ENCODE measurements at regions not wholly inside any gene's neighbourhood (a gene's known extent, or its start where the extent isn't known, plus 50 kb on each side); places are given as distances from the start of the nearest gene placed in this dataset.

GRCh38 chr6:148157841-148158240, 184.8 kb upstream of the SASH1 start:
- H3K36me3 ChIP-seq (ENCODE audit: low read depth, low read length), result no peaks in the 10 kb centered on the region
- H3K9me2 ChIP-seq (replicated peaks; ENCODE audit: low read length), result no peaks in the 10 kb centered on the region
- BruUV-seq (replicated peaks), result no TSS peak
- TF ChIP-seq CTCF (conservative IDR thresholded peaks at IDR 0.05; ENCODE audit: low read depth, low read length) (no peak), EZH2phosphoT487 (IDR thresholded peaks at IDR 0.05; ENCODE audit: borderline replicate concordance, low read length) (no peak), EZH2 (IDR thresholded peaks at IDR 0.05; ENCODE audit: low read length, unreplicated experiment) (no peak)
- ATAC-seq (no peak), DNase-seq (no peak)
- no peak overlapping the region for H2AFZ ChIP-seq (ENCODE audit: low read length)
- no peak overlapping the region for H3K27ac ChIP-seq (ENCODE audit: low read length)
- POLR2A ChIA-PET (ENCODE audit: unreplicated experiment), result no interaction called here
- no peaks in the 10 kb centered on the region for H3K9me3 ChIP-seq (ENCODE audit: low read length)
- H3K4me1 ChIP-seq (ENCODE audit: insufficient read depth, low read length), result no peaks in the 10 kb centered on the region
- H3K4me2 ChIP-seq (ENCODE audit: low read length), result no peak overlapping the region
- intact Hi-C loops (cut with micrococcal nuclease), result no loop called here
- no peak overlapping the region for H3K4me3 ChIP-seq (ENCODE audit: low read length)
- CTCF ChIA-PET, result no interaction called here
- no peaks in the 10 kb centered on the region for H4K20me1 ChIP-seq (ENCODE audit: low read length)
- H3K79me2 ChIP-seq (ENCODE audit: low read length), result no peaks in the 10 kb centered on the region
- no peaks in the 10 kb centered on the region for H3F3A ChIP-seq (ENCODE audit: low read length, unreplicated experiment)
- H3K9ac ChIP-seq (ENCODE audit: low read length), result no peak overlapping the region
- H3K27me3 ChIP-seq (ENCODE audit: low read length), result no peaks in the 10 kb centered on the region

- no peak overlapping the region for H2AFZ ChIP-seq (ENCODE audit: low read length)
- no peak overlapping the region for H3K4me2 ChIP-seq (ENCODE audit: low read length)
- H3K9me3 ChIP-seq (ENCODE audit: low read length), result no peaks in the 10 kb centered on the region
- POLR2A ChIA-PET (ENCODE audit: unreplicated experiment), result no interaction called here
- no peaks in the 10 kb centered on the region for H3K36me3 ChIP-seq (ENCODE audit: low read depth, low read length)
- no peak overlapping the region for H3K4me3 ChIP-seq (ENCODE audit: low read length)
- H3K9ac ChIP-seq (ENCODE audit: low read length), result no peak overlapping the region
- H3K9me2 ChIP-seq (replicated peaks; ENCODE audit: low read length), result no peaks in the 10 kb centered on the region
- H3K27ac ChIP-seq (ENCODE audit: low read length), result no peak overlapping the region
- no TSS peak for BruUV-seq (replicated peaks)
- ATAC-seq (no peak), DNase-seq (no peak)
- TF ChIP-seq CTCF (conservative IDR thresholded peaks at IDR 0.05; ENCODE audit: low read depth, low read length) (no peak), EZH2 (IDR thresholded peaks at IDR 0.05; ENCODE audit: low read length, unreplicated experiment) (no peak), EZH2phosphoT487 (IDR thresholded peaks at IDR 0.05; ENCODE audit: borderline replicate concordance, low read length) (no peak)
- CTCF ChIA-PET, result no interaction called here
- no peaks in the 10 kb centered on the region for H3K4me1 ChIP-seq (ENCODE audit: insufficient read depth, low read length)
- intact Hi-C loops (cut with micrococcal nuclease), result no loop called here
- no peaks in the 10 kb centered on the region for H4K20me1 ChIP-seq (ENCODE audit: low read length)
- H3F3A ChIP-seq (ENCODE audit: low read length, unreplicated experiment), result no peaks in the 10 kb centered on the region
- H3K27me3 ChIP-seq (ENCODE audit: low read length), result no peaks in the 10 kb centered on the region
- no peaks in the 10 kb centered on the region for H3K79me2 ChIP-seq (ENCODE audit: low read length)
These were observed 178.0 kb upstream of the SASH1 start for GRCh38 chr6:148164645-148165044.

- Histone ChIP-seq H3K4me3 (ENCODE audit: low read length) (no peak overlapping the region), H3K9me3 (ENCODE audit: low read length) (no peaks in the 10 kb centered on the region), H3K4me2 (ENCODE audit: low read length) (no peak overlapping the region), H3K9me2 (replicated peaks; ENCODE audit: low read length) (no peaks in the 10 kb centered on the region), H2AFZ (ENCODE audit: low read length) (no peak overlapping the region), H3K9ac (ENCODE audit: low read length) (no peak overlapping the region), H3K27ac (ENCODE audit: low read length) (no peak overlapping the region), H3K27me3 (ENCODE audit: low read length) (no peaks in the 10 kb centered on the region), H3F3A (ENCODE audit: low read length, unreplicated experiment) (no peaks in the 10 kb centered on the region), H3K79me2 (ENCODE audit: low read length) (no peaks in the 10 kb centered on the region), H3K36me3 (ENCODE audit: low read depth, low read length) (no peaks in the 10 kb centered on the region), H4K20me1 (ENCODE audit: low read length) (no peaks in the 10 kb centered on the region), H3K4me1 (ENCODE audit: insufficient read depth, low read length) (no peaks in the 10 kb centered on the region)
- DNase-seq (peak; percentile 70), ATAC-seq (peak; percentile 38; the same call in 1 of the 2 replicates)
- BruUV-seq (replicated peaks), result no TSS peak
- TF ChIP-seq EZH2 (IDR thresholded peaks at IDR 0.05; ENCODE audit: low read length, unreplicated experiment) (no peak), CTCF (conservative IDR thresholded peaks at IDR 0.05; ENCODE audit: low read depth, low read length) (peak; percentile 73), EZH2phosphoT487 (IDR thresholded peaks at IDR 0.05; ENCODE audit: borderline replicate concordance, low read length) (no peak)
- ChIA-PET POLR2A (ENCODE audit: unreplicated experiment) (no interaction called here), CTCF (interaction anchor here (0.6 to 1.2 kb wide), 2 partner anchors 658 to 784 kb away, joined by 3 to 7 read pairs; partner anchors contain the start of gene SAMD5)
- intact Hi-C loops (cut with micrococcal nuclease), result loop anchor here (1.0 kb wide), 1 partner anchor 775 kb away; no protein-coding TSS in a partner anchor
These were observed 176.2 kb upstream of the SASH1 start for GRCh38 chr6:148166339-148166968.

Measured in PC-3 (cell line).